HG03469 (cell line): ENCODE measurements at regions not wholly inside any gene's neighbourhood (a gene's known extent, or its start where the extent isn't known, plus 50 kb on each side); places are given as distances from the start of the nearest gene placed in this dataset.

Source experiments
- ATAC-seq: cut with Tn5 transposase; IDR thresholded peaks from one replicate; pipeline ENCODE4 v1.9.1; 2021; ENCODE audit warnings: mild to moderate bottlenecking, moderate library complexity, moderate number of reproducible peaks; ENCODE audit not compliant: unreplicated experiment

- ATAC-seq = no peak
Observed at GRCh38 chr5:54859316-54859715, 126.1 kb downstream of the ESM1 start.

GRCh38 chr5:54854883-54855581, 130.4 kb downstream of the ESM1 start:
- ATAC-seq = no peak

GRCh38 chr5:54852007-54852406, 133.4 kb downstream of the ESM1 start:
- no peak for ATAC-seq

- no peak for ATAC-seq
Observed at GRCh38 chr5:54851449-54851848, 133.9 kb downstream of the ESM1 start.

GRCh38 chr5:54848581-54848980, 136.8 kb downstream of the ESM1 start:
- ATAC-seq = no peak

GRCh38 chr5:54845567-54845941, 139.8 kb downstream of the ESM1 start:
- no peak for ATAC-seq

GRCh38 chr5:54844905-54845566, 140.4 kb downstream of the ESM1 start:
- ATAC-seq = no peak

- ATAC-seq = no peak
Observed at GRCh38 chr5:54844266-54844665, 141.1 kb downstream of the ESM1 start.

- no peak for ATAC-seq
Observed at GRCh38 chr5:54841481-54841880, 143.9 kb downstream of the ESM1 start.

- ATAC-seq = no peak
Observed at GRCh38 chr5:54838843-54839242, 146.6 kb downstream of the ESM1 start.

- no peak for ATAC-seq
Observed at GRCh38 chr5:54837981-54838380, 147.4 kb downstream of the ESM1 start.

- no peak for ATAC-seq
Observed at GRCh38 chr5:54837093-54837492, 148.3 kb downstream of the ESM1 start.

- no peak for ATAC-seq
Observed at GRCh38 chr5:54835647-54836046, 149.7 kb downstream of the ESM1 start.

GRCh38 chr5:54834121-54834842, 151.1 kb downstream of the ESM1 start:
- ATAC-seq = no peak

- ATAC-seq = no peak
Observed at GRCh38 chr5:54833590-54833989, 151.8 kb downstream of the ESM1 start.

GRCh38 chr5:54832858-54833257, 152.5 kb downstream of the ESM1 start:
- no peak for ATAC-seq

GRCh38 chr5:54832045-54832444, 153.3 kb downstream of the ESM1 start:
- ATAC-seq = no peak

GRCh38 chr5:54831233-54831632, 154.2 kb downstream of the ESM1 start:
- no peak for ATAC-seq

GRCh38 chr5:54829676-54830535, 155.5 kb downstream of the ESM1 start:
- ATAC-seq = no peak

- ATAC-seq = no peak
Observed at GRCh38 chr5:54829102-54829501, 156.3 kb downstream of the ESM1 start.

- no peak for ATAC-seq
Observed at GRCh38 chr5:54828151-54828550, 157.2 kb downstream of the ESM1 start.
